Body of pancreas (tissue), 4 donors: ENCODE measurements at regions not wholly inside any gene's neighbourhood (a gene's known extent, or its start where the extent isn't known, plus 50 kb on each side); places are given as distances from the start of the nearest gene placed in this dataset.
"Not testable (repeated sequence)": the region's sequence is repeated elsewhere in the genome, so short reads cannot be mapped to it uniquely, and the experiment has no call there.

Source experiments
- POLR2A ChIP-seq, 3 donors: fragments of 450-650 bp; IDR thresholded peaks; one replicate each; pipeline ENCODE4 v1.6.1; 2016; ENCODE audit warnings: antibody characterized with exemption in 3 of 3, mild to moderate bottlenecking in 2 of 3
- TF ChIP-seq, protein P1 (sequence below), 7 experiments: fragments of 450-650 bp in 4 of 7; fragments of 200-600 bp in 3 of 7; sonication (generic) in 3 of 7; IDR thresholded peaks; one replicate each; pipeline ENCODE4 v1.5.1; 2016 to 2019; ENCODE audit warnings: antibody characterized with exemption in 7 of 7

- not testable (repeated sequence) for TF ChIP-seq POLR2A (IDR thresholded peaks at IDR 0.05)
- TF ChIP-seq, protein P1, sequence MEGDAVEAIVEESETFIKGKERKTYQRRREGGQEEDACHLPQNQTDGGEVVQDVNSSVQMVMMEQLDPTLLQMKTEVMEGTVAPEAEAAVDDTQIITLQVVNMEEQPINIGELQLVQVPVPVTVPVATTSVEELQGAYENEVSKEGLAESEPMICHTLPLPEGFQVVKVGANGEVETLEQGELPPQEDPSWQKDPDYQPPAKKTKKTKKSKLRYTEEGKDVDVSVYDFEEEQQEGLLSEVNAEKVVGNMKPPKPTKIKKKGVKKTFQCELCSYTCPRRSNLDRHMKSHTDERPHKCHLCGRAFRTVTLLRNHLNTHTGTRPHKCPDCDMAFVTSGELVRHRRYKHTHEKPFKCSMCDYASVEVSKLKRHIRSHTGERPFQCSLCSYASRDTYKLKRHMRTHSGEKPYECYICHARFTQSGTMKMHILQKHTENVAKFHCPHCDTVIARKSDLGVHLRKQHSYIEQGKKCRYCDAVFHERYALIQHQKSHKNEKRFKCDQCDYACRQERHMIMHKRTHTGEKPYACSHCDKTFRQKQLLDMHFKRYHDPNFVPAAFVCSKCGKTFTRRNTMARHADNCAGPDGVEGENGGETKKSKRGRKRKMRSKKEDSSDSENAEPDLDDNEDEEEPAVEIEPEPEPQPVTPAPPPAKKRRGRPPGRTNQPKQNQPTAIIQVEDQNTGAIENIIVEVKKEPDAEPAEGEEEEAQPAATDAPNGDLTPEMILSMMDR (IDR thresholded peaks at IDR 0.05), result not testable (repeated sequence)
These were observed 125.1 kb upstream of the PTPN20 start for GRCh38 chr10:46786125-46786517.
